HG03175 (cell line): ENCODE measurements at regions not wholly inside any gene's neighbourhood (a gene's known extent, or its start where the extent isn't known, plus 50 kb on each side); places are given as distances from the start of the nearest gene placed in this dataset.

Experiments used
- ATAC-seq: cut with Tn5 transposase; IDR thresholded peaks from one replicate; pipeline ENCODE4 v1.9.1; 2021; ENCODE audit warnings: mild to moderate bottlenecking, moderate library complexity; ENCODE audit not compliant: unreplicated experiment

GRCh38 chr12:28601570-28602058 lies 411.4 kb downstream of the CCDC91 start:
- ATAC-seq, result no peak

GRCh38 chr12:28602786-28603185 lies 412.5 kb downstream of the CCDC91 start:
- ATAC-seq, result no peak

GRCh38 chr12:28603239-28603638 lies 413.0 kb downstream of the CCDC91 start:
- ATAC-seq, result no peak

- no peak for ATAC-seq
Measured at GRCh38 chr12:28603801-28604200, 413.5 kb downstream of the CCDC91 start.

- ATAC-seq, result no peak
Measured at GRCh38 chr12:28604240-28604639, 414.0 kb downstream of the CCDC91 start.

- ATAC-seq, result no peak
Measured at GRCh38 chr12:28606967-28607557, 416.8 kb downstream of the CCDC91 start.

- no peak for ATAC-seq
Measured at GRCh38 chr12:28610401-28611114, 420.3 kb downstream of the CCDC91 start.

- ATAC-seq, result no peak
Measured at GRCh38 chr12:28611115-28611435, 420.8 kb downstream of the CCDC91 start.

- no peak for ATAC-seq
Measured at GRCh38 chr12:28611449-28611848, 421.2 kb downstream of the CCDC91 start.

- no peak for ATAC-seq
Measured at GRCh38 chr12:28618171-28618570, 427.9 kb downstream of the CCDC91 start.

- no peak for ATAC-seq
Measured at GRCh38 chr12:28618772-28619171, 428.5 kb downstream of the CCDC91 start.

GRCh38 chr12:28620281-28620680 lies 430.0 kb downstream of the CCDC91 start:
- no peak for ATAC-seq

- ATAC-seq, result no peak
Measured at GRCh38 chr12:28622406-28622805, 432.1 kb downstream of the CCDC91 start.

GRCh38 chr12:28626504-28626903 lies 436.2 kb downstream of the CCDC91 start:
- no peak for ATAC-seq

GRCh38 chr12:28629691-28630090 lies 439.4 kb downstream of the CCDC91 start:
- ATAC-seq, result no peak

- ATAC-seq, result no peak
Measured at GRCh38 chr12:28631831-28632230, 441.6 kb downstream of the CCDC91 start.

- ATAC-seq, result no peak
Measured at GRCh38 chr12:28640519-28640918, 450.3 kb downstream of the CCDC91 start.

- ATAC-seq, result no peak
Measured at GRCh38 chr12:28645436-28645835, 455.2 kb downstream of the CCDC91 start.

GRCh38 chr12:28645891-28646290 lies 455.6 kb downstream of the CCDC91 start:
- ATAC-seq, result no peak

GRCh38 chr12:28650906-28651305 lies 460.6 kb downstream of the CCDC91 start:
- ATAC-seq, result no peak

- no peak for ATAC-seq
Measured at GRCh38 chr12:28652239-28652638, 462.0 kb downstream of the CCDC91 start.

- ATAC-seq, result no peak
Measured at GRCh38 chr12:28681980-28682379, 467.1 kb upstream of the FAR2 start.

- ATAC-seq, result no peak
Measured at GRCh38 chr12:28683366-28683765, 465.7 kb upstream of the FAR2 start.
